ENCODE measurements at regions not wholly inside any gene's neighbourhood (a gene's known extent, or its start where the extent isn't known, plus 50 kb on each side); places are given as distances from the start of the nearest gene placed in this dataset.

DNA sequence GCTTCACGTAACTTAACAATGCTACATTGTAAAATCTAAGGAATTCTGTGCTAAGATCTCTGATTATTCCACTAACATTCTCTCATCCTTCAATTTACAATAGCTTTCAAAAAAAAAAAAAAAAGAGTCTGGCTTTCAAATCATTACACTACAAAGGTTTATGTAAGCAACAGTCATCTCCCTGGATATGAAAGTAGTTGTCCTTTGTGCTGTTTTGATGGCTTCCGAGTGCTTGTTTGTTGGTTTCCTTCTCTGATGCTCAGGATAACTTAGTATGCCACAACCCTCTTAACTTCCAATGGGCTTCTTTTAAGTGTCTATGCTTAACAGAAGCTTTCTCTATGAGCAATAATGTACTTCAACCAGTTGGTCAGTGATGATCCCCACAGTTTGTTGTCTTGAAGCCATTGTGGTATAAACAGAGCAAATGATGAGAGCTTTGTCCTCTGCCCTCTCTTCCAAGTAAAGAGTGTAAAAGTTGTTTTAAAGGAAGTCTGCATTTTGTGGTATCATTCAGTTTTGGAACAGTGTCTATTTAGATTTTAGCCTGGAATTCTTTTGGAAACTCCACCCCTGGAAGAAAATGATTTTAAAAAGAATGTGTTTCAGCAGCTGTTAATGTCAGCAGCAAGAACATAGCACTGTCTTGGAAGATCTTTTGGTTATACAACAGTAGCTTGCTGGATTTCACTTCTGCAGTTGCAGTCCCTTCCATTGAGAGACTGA lies 396.1 kb upstream of the RGS6 start:
- no peak for TF ChIP-seq POLR2AphosphoS5 (IDR thresholded peaks at IDR 0.05; ENCODE audit: low read depth)
- TF ChIP-seq, protein P1, sequence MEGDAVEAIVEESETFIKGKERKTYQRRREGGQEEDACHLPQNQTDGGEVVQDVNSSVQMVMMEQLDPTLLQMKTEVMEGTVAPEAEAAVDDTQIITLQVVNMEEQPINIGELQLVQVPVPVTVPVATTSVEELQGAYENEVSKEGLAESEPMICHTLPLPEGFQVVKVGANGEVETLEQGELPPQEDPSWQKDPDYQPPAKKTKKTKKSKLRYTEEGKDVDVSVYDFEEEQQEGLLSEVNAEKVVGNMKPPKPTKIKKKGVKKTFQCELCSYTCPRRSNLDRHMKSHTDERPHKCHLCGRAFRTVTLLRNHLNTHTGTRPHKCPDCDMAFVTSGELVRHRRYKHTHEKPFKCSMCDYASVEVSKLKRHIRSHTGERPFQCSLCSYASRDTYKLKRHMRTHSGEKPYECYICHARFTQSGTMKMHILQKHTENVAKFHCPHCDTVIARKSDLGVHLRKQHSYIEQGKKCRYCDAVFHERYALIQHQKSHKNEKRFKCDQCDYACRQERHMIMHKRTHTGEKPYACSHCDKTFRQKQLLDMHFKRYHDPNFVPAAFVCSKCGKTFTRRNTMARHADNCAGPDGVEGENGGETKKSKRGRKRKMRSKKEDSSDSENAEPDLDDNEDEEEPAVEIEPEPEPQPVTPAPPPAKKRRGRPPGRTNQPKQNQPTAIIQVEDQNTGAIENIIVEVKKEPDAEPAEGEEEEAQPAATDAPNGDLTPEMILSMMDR (IDR thresholded peaks at IDR 0.05; ENCODE audit: insufficient read depth, low read length), result no peak
- TF ChIP-seq, protein P2, sequence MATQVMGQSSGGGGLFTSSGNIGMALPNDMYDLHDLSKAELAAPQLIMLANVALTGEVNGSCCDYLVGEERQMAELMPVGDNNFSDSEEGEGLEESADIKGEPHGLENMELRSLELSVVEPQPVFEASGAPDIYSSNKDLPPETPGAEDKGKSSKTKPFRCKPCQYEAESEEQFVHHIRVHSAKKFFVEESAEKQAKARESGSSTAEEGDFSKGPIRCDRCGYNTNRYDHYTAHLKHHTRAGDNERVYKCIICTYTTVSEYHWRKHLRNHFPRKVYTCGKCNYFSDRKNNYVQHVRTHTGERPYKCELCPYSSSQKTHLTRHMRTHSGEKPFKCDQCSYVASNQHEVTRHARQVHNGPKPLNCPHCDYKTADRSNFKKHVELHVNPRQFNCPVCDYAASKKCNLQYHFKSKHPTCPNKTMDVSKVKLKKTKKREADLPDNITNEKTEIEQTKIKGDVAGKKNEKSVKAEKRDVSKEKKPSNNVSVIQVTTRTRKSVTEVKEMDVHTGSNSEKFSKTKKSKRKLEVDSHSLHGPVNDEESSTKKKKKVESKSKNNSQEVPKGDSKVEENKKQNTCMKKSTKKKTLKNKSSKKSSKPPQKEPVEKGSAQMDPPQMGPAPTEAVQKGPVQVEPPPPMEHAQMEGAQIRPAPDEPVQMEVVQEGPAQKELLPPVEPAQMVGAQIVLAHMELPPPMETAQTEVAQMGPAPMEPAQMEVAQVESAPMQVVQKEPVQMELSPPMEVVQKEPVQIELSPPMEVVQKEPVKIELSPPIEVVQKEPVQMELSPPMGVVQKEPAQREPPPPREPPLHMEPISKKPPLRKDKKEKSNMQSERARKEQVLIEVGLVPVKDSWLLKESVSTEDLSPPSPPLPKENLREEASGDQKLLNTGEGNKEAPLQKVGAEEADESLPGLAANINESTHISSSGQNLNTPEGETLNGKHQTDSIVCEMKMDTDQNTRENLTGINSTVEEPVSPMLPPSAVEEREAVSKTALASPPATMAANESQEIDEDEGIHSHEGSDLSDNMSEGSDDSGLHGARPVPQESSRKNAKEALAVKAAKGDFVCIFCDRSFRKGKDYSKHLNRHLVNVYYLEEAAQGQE (IDR thresholded peaks at IDR 0.05; ENCODE audit: insufficient replicate concordance, low read depth), result no peak
- TF ChIP-seq SPI1 (IDR thresholded peaks at IDR 0.05; ENCODE audit: borderline replicate concordance, low read depth), result no peak
